ENCODE measurements at regions not wholly inside any gene's neighbourhood (a gene's known extent, or its start where the extent isn't known, plus 50 kb on each side); places are given as distances from the start of the nearest gene placed in this dataset.

- no peak overlapping the region for H3K4me3 ChIP-seq
- no peaks in the 10 kb centered on the region for H3K27me3 Mint-ChIP-seq (ENCODE audit: insufficient read depth, low read depth, poor library complexity)
- no peaks in the 10 kb centered on the region for H3K36me3 ChIP-seq (ENCODE audit: insufficient read depth)
- H3K4me1 ChIP-seq (ENCODE audit: insufficient read depth), result peaks cover 5% of the 10 kb centered on the region; the same call in 1 of the 2 replicates
- peaks cover 4% of the 10 kb centered on the region; the same call in 1 of the 3 replicates for H3K4me1 Mint-ChIP-seq
- no peaks in the 10 kb centered on the region; the same call in 2 of the 3 replicates for H3K9me3 Mint-ChIP-seq
- no peaks in the 10 kb centered on the region for H4K20me1 ChIP-seq (replicated peaks; ENCODE audit: insufficient read depth)
- no peaks in the 10 kb centered on the region for H3K27me3 ChIP-seq (ENCODE audit: insufficient read depth)
- no peaks in the 10 kb centered on the region for H3F3A ChIP-seq (replicated peaks; ENCODE audit: low read depth)
- ATAC-seq (no peak), DNase-seq (ENCODE audit: low spot score) (no peak)
- TF ChIP-seq ZNF331 (CRISPR knock-in tag; IDR thresholded peaks at IDR 0.05; ENCODE audit: low read depth) (no peak), ETS1 (IDR thresholded peaks at IDR 0.05) (no peak), REST (IDR thresholded peaks at IDR 0.05; ENCODE audit: unreplicated experiment) (no peak), STAT1 (IDR thresholded peaks at IDR 0.05; ENCODE audit: unreplicated experiment) (no peak), NANOG (IDR thresholded peaks at IDR 0.05; ENCODE audit: borderline replicate concordance) (no peak), CTCF (conservative IDR thresholded peaks at IDR 0.05; ENCODE audit: low read depth in 2 of 2) (no peak), JUNB (IDR thresholded peaks at IDR 0.05; ENCODE audit: unreplicated experiment) (no peak), EZH2 (IDR thresholded peaks at IDR 0.05; ENCODE audit: low read depth, unreplicated experiment) (no peak)
- H3K27ac Mint-ChIP-seq, result no peak overlapping the region
- H3K4me2 ChIP-seq, result no peak overlapping the region
- no peak overlapping the region for H2AFZ ChIP-seq
- no peak overlapping the region for H3K27ac ChIP-seq (ENCODE audit: low read depth)
- H3K9me2 ChIP-seq (ENCODE audit: insufficient read depth), result peaks cover 12% of the 10 kb centered on the region; the same call in 1 of the 2 replicates
- no peaks in the 10 kb centered on the region for H3K36me3 Mint-ChIP-seq (ENCODE audit: low read depth)
- H3K4me3 Mint-ChIP-seq, result no peak overlapping the region
- no peaks in the 10 kb centered on the region for H3K79me2 ChIP-seq (replicated peaks; ENCODE audit: insufficient read depth)
Measured at GRCh38 chr6:14422061-14422460, 304.5 kb downstream of the CD83 start.

GRCh38 chr6:14422917-14423316, 305.3 kb downstream of the CD83 start:
- H3K27me3 Mint-ChIP-seq (ENCODE audit: insufficient read depth, low read depth, poor library complexity), result no peaks in the 10 kb centered on the region
- no peak for ATAC-seq

More at GRCh38 chr6:14422917-14423316, 305.3 kb downstream of the CD83 start:
- H3F3A ChIP-seq (replicated peaks; ENCODE audit: low read depth), result no peaks in the 10 kb centered on the region
- no peaks in the 10 kb centered on the region for H3K4me1 ChIP-seq (ENCODE audit: insufficient read depth)
- Mint-ChIP-seq H3K4me1 (no peaks in the 10 kb centered on the region), H3K9me3 (no peaks in the 10 kb centered on the region; the same call in 2 of the 3 replicates), H3K36me3 (ENCODE audit: low read depth) (no peaks in the 10 kb centered on the region), H3K4me3 (no peak overlapping the region), H3K27ac (no peak overlapping the region)
- no peak for TF ChIP-seq NANOG (IDR thresholded peaks at IDR 0.05; ENCODE audit: borderline replicate concordance)
- TF ChIP-seq POLR2AphosphoS5 (IDR thresholded peaks at IDR 0.05; ENCODE audit: low read depth), result no peak
- TF ChIP-seq EZH2 (IDR thresholded peaks at IDR 0.05; ENCODE audit: low read depth, unreplicated experiment), result no peak
- TF ChIP-seq STAT1 (IDR thresholded peaks at IDR 0.05; ENCODE audit: unreplicated experiment), result no peak
- TF ChIP-seq JUNB (IDR thresholded peaks at IDR 0.05; ENCODE audit: unreplicated experiment), result no peak
- no peak for TF ChIP-seq EZH2phosphoT487 (IDR thresholded peaks at IDR 0.05; ENCODE audit: unreplicated experiment)
- no peaks in the 10 kb centered on the region for H3K36me3 ChIP-seq (ENCODE audit: insufficient read depth)
- H3K4me2 ChIP-seq, result no peak overlapping the region
- H3K4me3 ChIP-seq, result no peak overlapping the region
- no peaks in the 10 kb centered on the region for H4K20me1 ChIP-seq (replicated peaks; ENCODE audit: insufficient read depth)
- DNase-seq (ENCODE audit: low spot score), result no peak
- no peak overlapping the region for H3K27ac ChIP-seq (ENCODE audit: low read depth)
- no peaks in the 10 kb centered on the region for H3K79me2 ChIP-seq (replicated peaks; ENCODE audit: insufficient read depth)
- H2AFZ ChIP-seq, result no peak overlapping the region
- no peaks in the 10 kb centered on the region for H3K27me3 ChIP-seq (ENCODE audit: insufficient read depth)
- peaks cover 12% of the 10 kb centered on the region; the same call in 1 of the 2 replicates for H3K9me2 ChIP-seq (ENCODE audit: insufficient read depth)
